ENCODE measurements at regions not wholly inside any gene's neighbourhood (a gene's known extent, or its start where the extent isn't known, plus 50 kb on each side); places are given as distances from the start of the nearest gene placed in this dataset.

DNA sequence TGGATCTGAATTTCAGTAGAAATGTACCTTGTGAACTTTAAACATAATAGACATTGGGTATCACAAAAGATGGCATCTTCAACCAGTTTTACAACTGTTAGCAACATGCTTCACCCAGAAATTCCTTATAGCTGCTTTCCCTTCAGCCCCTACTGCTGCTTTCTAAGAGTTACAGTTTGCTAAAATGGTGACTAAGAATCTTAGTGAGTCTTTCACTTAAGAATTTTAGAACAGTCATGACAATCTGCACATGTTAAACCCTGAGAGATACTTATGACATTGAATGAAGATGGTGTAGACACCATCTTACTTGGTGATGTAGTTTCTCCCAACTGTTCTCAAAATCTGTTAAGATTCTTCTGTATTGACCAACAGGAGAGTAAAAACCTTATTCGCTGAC is 129.7 kb upstream of the UBE2E1 start:
- H3K9me3 ChIP-seq (ENCODE audit: control insufficient read depth in 4 of 4, low read length in 3 of 4) = no peaks in the 10 kb centered on the region

DNA sequence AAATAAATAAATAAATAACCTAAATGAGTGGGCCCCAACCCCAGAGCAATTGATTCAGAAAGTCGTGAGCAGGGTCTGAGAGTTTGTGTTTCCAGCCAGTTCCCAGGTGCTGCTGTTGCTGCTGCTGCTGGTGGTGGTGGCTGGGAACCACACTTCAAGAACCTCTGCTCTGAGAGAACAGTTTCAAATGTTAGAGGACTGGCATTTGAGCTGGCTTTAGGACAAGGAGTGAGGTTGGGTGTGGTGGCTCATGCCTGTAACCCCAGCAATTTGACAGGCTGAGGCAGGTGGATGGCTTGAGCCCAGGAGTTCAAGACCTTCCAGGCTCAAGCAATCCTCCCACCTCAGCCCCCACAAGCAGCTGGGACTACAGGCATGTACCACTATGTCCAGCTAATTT is 123.1 kb upstream of the UBE2E1 start:
- DNase-seq (ENCODE audit: low spot score) = no peak
- Histone ChIP-seq H3K36me3 (ENCODE audit: control insufficient read depth in 4 of 4, insufficient read depth in 3 of 4, low read depth in 1 of 4, low read length in 3 of 4) (no peaks in the 10 kb centered on the region), H3K9me3 (ENCODE audit: control insufficient read depth in 4 of 4, low read length in 3 of 4) (no peaks in the 10 kb centered on the region), H3K4me1 (ENCODE audit: control insufficient read depth in 4 of 4, insufficient read depth in 4 of 4, low read length in 3 of 4) (no peaks in the 10 kb centered on the region), H3K9ac (ENCODE audit: low read depth in 1 of 2, low read length in 2 of 2) (no peak overlapping the region), H3K4me3 (ENCODE audit: low read depth in 1 of 3, low read length in 3 of 3) (no peak overlapping the region), H3K27me3 (ENCODE audit: control insufficient read depth in 4 of 4, insufficient read depth in 4 of 4, low read length in 3 of 4) (no peaks in the 10 kb centered on the region), H3K27ac (ENCODE audit: low read depth in 1 of 2, low read length in 2 of 2) (no peak overlapping the region)
- 73% methylated on average over 1 of the region's 1 CpG for WGBS
- TF ChIP-seq RAD21 (IDR thresholded peaks at IDR 0.05) (no peak), SP1 (IDR thresholded peaks at IDR 0.05) (no peak), YY1 (IDR thresholded peaks at IDR 0.05) (no peak), RXRA (IDR thresholded peaks at IDR 0.05) (no peak), NR2F2 (IDR thresholded peaks at IDR 0.05) (no peak)

More for the DNA sequence above, 129.7 kb upstream of the UBE2E1 start:
- no peaks in the 10 kb centered on the region for H3K36me3 ChIP-seq (ENCODE audit: control insufficient read depth in 4 of 4, insufficient read depth in 3 of 4, low read depth in 1 of 4, low read length in 3 of 4)
- no peak for DNase-seq (ENCODE audit: low spot score)
- H3K4me3 ChIP-seq (ENCODE audit: low read depth in 1 of 3, low read length in 3 of 3) = no peak overlapping the region
- no peaks in the 10 kb centered on the region for H3K27me3 ChIP-seq (ENCODE audit: control insufficient read depth in 4 of 4, insufficient read depth in 4 of 4, low read length in 3 of 4)
- no peak overlapping the region for H3K9ac ChIP-seq (ENCODE audit: low read depth in 1 of 2, low read length in 2 of 2)
- no peak for TF ChIP-seq MAX (IDR thresholded peaks at IDR 0.05)
- no peak for TF ChIP-seq RXRA (IDR thresholded peaks at IDR 0.05)
- 99% methylated on average over 1 of the region's 1 CpG for WGBS
- H3K27ac ChIP-seq (ENCODE audit: low read depth in 1 of 2, low read length in 2 of 2) = no peak overlapping the region
- peaks cover 0 to 4% (median 2%) of the 10 kb centered on the region in 4 donors for H3K4me1 ChIP-seq (ENCODE audit: control insufficient read depth in 4 of 4, insufficient read depth in 4 of 4, low read length in 3 of 4)

DNA sequence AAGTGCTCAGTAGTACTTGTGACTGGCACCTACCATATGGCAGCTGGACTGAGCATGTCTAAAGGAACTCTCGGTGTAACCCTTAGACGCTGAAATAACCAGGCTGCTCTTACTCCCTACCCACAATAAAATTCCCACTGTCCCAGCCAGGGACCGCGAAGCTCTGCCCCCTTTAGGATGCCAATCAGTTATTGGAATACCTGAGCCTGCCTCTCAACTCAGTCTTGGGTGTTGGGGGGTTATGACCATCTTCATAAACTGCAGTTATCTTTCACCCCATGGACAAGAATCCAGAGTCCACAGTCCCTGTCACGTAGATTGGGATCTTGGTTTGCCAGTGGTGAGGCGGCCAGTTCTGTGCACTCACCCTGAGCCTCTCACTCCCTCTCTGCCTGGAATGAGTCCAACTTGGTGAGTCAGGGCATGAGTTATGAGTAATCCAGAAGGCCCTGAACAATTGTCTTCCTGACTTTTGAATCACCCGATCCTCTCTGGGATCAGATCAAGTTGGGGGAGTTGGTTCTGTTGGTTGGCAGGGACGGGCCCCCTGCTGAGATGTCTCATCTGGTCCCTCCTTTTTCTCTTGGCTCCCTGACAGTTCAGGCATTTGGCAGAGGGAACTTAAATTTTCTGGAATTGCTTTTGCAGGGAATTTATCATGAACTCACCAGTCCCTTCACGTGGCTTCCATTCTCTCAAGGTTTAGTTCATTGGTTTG is 120.1 kb upstream of the UBE2E1 start:
- no peaks in the 10 kb centered on the region for H3K36me3 ChIP-seq (ENCODE audit: control insufficient read depth in 4 of 4, insufficient read depth in 3 of 4, low read depth in 1 of 4, low read length in 3 of 4)
- no peak overlapping the region for H3K27ac ChIP-seq (ENCODE audit: low read depth in 1 of 2, low read length in 2 of 2)
- H3K27me3 ChIP-seq (ENCODE audit: control insufficient read depth in 4 of 4, insufficient read depth in 4 of 4, low read length in 3 of 4) = no peaks in the 10 kb centered on the region
- WGBS = 74% methylated on average over 9 of the region's 9 CpGs
- TF ChIP-seq JUND (IDR thresholded peaks at IDR 0.05) (peak in 1 of 2 donors; percentile 18), MAX (IDR thresholded peaks at IDR 0.05) (no peak)
- peaks cover 0 to 8% (median 0%) of the 10 kb centered on the region in 4 donors for H3K9me3 ChIP-seq (ENCODE audit: control insufficient read depth in 4 of 4, low read length in 3 of 4)
- H3K9ac ChIP-seq (ENCODE audit: low read depth in 1 of 2, low read length in 2 of 2) = no peak overlapping the region
- no peak for DNase-seq (ENCODE audit: low spot score)
- no peak overlapping the region for H3K4me3 ChIP-seq (ENCODE audit: low read depth in 1 of 3, low read length in 3 of 3)
- H3K4me1 ChIP-seq (ENCODE audit: control insufficient read depth in 4 of 4, insufficient read depth in 4 of 4, low read length in 3 of 4) = no peaks in the 10 kb centered on the region

- H3K4me3 ChIP-seq (ENCODE audit: low read depth in 1 of 3, low read length in 3 of 3) = no peak overlapping the region
- H3K27ac ChIP-seq (ENCODE audit: low read depth in 1 of 2, low read length in 2 of 2) = no peak overlapping the region
- H3K4me1 ChIP-seq (ENCODE audit: control insufficient read depth in 4 of 4, insufficient read depth in 4 of 4, low read length in 3 of 4) = no peaks in the 10 kb centered on the region
- no peak for DNase-seq (ENCODE audit: low spot score)
- peaks cover 0 to 8% (median 0%) of the 10 kb centered on the region in 4 donors for H3K9me3 ChIP-seq (ENCODE audit: control insufficient read depth in 4 of 4, low read length in 3 of 4)
- 72% methylated on average over 3 of the region's 3 CpGs for WGBS
- H3K9ac ChIP-seq (ENCODE audit: low read depth in 1 of 2, low read length in 2 of 2) = no peak overlapping the region
- H3K36me3 ChIP-seq (ENCODE audit: control insufficient read depth in 4 of 4, insufficient read depth in 3 of 4, low read depth in 1 of 4, low read length in 3 of 4) = no peaks in the 10 kb centered on the region
- H3K27me3 ChIP-seq (ENCODE audit: control insufficient read depth in 4 of 4, insufficient read depth in 4 of 4, low read length in 3 of 4) = no peaks in the 10 kb centered on the region
- TF ChIP-seq FOXA1 (IDR thresholded peaks at IDR 0.05) = no peak
These were observed 119.2 kb upstream of the UBE2E1 start for GRCh38 chr3:23686519-23686918.

Data from liver (tissue), 7 donors.